ENCODE measurements at regions not wholly inside any gene's neighbourhood (a gene's known extent, or its start where the extent isn't known, plus 50 kb on each side); places are given as distances from the start of the nearest gene placed in this dataset.

- no peak for DNase-seq (ENCODE audit: low read depth)
- Histone ChIP-seq H3K9me3 (ENCODE audit: control insufficient read depth, low read length) (no peaks in the 10 kb centered on the region), H3K4me3 (ENCODE audit: low read length) (no peak overlapping the region), H3K36me3 (ENCODE audit: control insufficient read depth, insufficient read depth, low read length, severe bottlenecking) (no peaks in the 10 kb centered on the region), H3K9ac (ENCODE audit: low read length) (no peak overlapping the region), H3K4me1 (ENCODE audit: control insufficient read depth, insufficient read depth, low read length) (no peaks in the 10 kb centered on the region), H3K27me3 (replicated peaks; ENCODE audit: control insufficient read depth, insufficient read depth, low read length) (no peaks in the 10 kb centered on the region)
Measured at GRCh38 chr3:181369637-181370036, 342.1 kb upstream of the SOX2 start.

GRCh38 chr3:181363231-181363630 is 348.5 kb upstream of the SOX2 start:
- H3K9ac ChIP-seq (ENCODE audit: low read length) = no peak overlapping the region
- H3K27me3 ChIP-seq (replicated peaks; ENCODE audit: control insufficient read depth, insufficient read depth, low read length) = no peaks in the 10 kb centered on the region
- no peaks in the 10 kb centered on the region for H3K4me1 ChIP-seq (ENCODE audit: control insufficient read depth, insufficient read depth, low read length)
- DNase-seq (ENCODE audit: low read depth) = no peak
- no peaks in the 10 kb centered on the region for H3K9me3 ChIP-seq (ENCODE audit: control insufficient read depth, low read length)
- H3K36me3 ChIP-seq (ENCODE audit: control insufficient read depth, insufficient read depth, low read length, severe bottlenecking) = no peaks in the 10 kb centered on the region
- no peak overlapping the region for H3K4me3 ChIP-seq (ENCODE audit: low read length)

GRCh38 chr3:181362378-181362777 is 349.3 kb upstream of the SOX2 start:
- DNase-seq (ENCODE audit: low read depth) = no peak
- H3K9ac ChIP-seq (ENCODE audit: low read length) = no peak overlapping the region
- H3K27me3 ChIP-seq (replicated peaks; ENCODE audit: control insufficient read depth, insufficient read depth, low read length) = no peaks in the 10 kb centered on the region
- no peaks in the 10 kb centered on the region for H3K36me3 ChIP-seq (ENCODE audit: control insufficient read depth, insufficient read depth, low read length, severe bottlenecking)
- H3K4me1 ChIP-seq (ENCODE audit: control insufficient read depth, insufficient read depth, low read length) = no peaks in the 10 kb centered on the region
- no peaks in the 10 kb centered on the region for H3K9me3 ChIP-seq (ENCODE audit: control insufficient read depth, low read length)
- H3K4me3 ChIP-seq (ENCODE audit: low read length) = no peak overlapping the region

GRCh38 chr3:181358562-181358961 is 353.2 kb upstream of the SOX2 start:
- Histone ChIP-seq H3K27me3 (replicated peaks; ENCODE audit: control insufficient read depth, insufficient read depth, low read length) (no peaks in the 10 kb centered on the region), H3K9ac (ENCODE audit: low read length) (no peak overlapping the region), H3K9me3 (ENCODE audit: control insufficient read depth, low read length) (no peaks in the 10 kb centered on the region), H3K4me1 (ENCODE audit: control insufficient read depth, insufficient read depth, low read length) (no peaks in the 10 kb centered on the region), H3K4me3 (ENCODE audit: low read length) (no peak overlapping the region), H3K36me3 (ENCODE audit: control insufficient read depth, insufficient read depth, low read length, severe bottlenecking) (no peaks in the 10 kb centered on the region)
- no peak for DNase-seq (ENCODE audit: low read depth)

GRCh38 chr3:181358060-181358459 is 353.7 kb upstream of the SOX2 start:
- no peaks in the 10 kb centered on the region for H3K4me1 ChIP-seq (ENCODE audit: control insufficient read depth, insufficient read depth, low read length)
- H3K27me3 ChIP-seq (replicated peaks; ENCODE audit: control insufficient read depth, insufficient read depth, low read length) = no peaks in the 10 kb centered on the region
- H3K36me3 ChIP-seq (ENCODE audit: control insufficient read depth, insufficient read depth, low read length, severe bottlenecking) = no peaks in the 10 kb centered on the region
- H3K4me3 ChIP-seq (ENCODE audit: low read length) = no peak overlapping the region
- DNase-seq (ENCODE audit: low read depth) = no peak
- no peak overlapping the region for H3K9ac ChIP-seq (ENCODE audit: low read length)
- H3K9me3 ChIP-seq (ENCODE audit: control insufficient read depth, low read length) = no peaks in the 10 kb centered on the region

GRCh38 chr3:181354140-181354539 is 357.6 kb upstream of the SOX2 start:
- H3K4me3 ChIP-seq (ENCODE audit: low read length) = no peak overlapping the region
- H3K9ac ChIP-seq (ENCODE audit: low read length) = no peak overlapping the region
- no peaks in the 10 kb centered on the region for H3K9me3 ChIP-seq (ENCODE audit: control insufficient read depth, low read length)
- no peaks in the 10 kb centered on the region for H3K36me3 ChIP-seq (ENCODE audit: control insufficient read depth, insufficient read depth, low read length, severe bottlenecking)
- H3K27me3 ChIP-seq (replicated peaks; ENCODE audit: control insufficient read depth, insufficient read depth, low read length) = no peaks in the 10 kb centered on the region
- no peaks in the 10 kb centered on the region for H3K4me1 ChIP-seq (ENCODE audit: control insufficient read depth, insufficient read depth, low read length)
- no peak for DNase-seq (ENCODE audit: low read depth)

GRCh38 chr3:181344331-181344730 is 354.8 kb upstream of the DNAJC19 start:
- no peaks in the 10 kb centered on the region for H3K4me1 ChIP-seq (ENCODE audit: control insufficient read depth, insufficient read depth, low read length)
- H3K9me3 ChIP-seq (ENCODE audit: control insufficient read depth, low read length) = no peaks in the 10 kb centered on the region
- H3K4me3 ChIP-seq (ENCODE audit: low read length) = no peak overlapping the region
- H3K9ac ChIP-seq (ENCODE audit: low read length) = no peak overlapping the region
- H3K27me3 ChIP-seq (replicated peaks; ENCODE audit: control insufficient read depth, insufficient read depth, low read length) = no peaks in the 10 kb centered on the region
- no peaks in the 10 kb centered on the region for H3K36me3 ChIP-seq (ENCODE audit: control insufficient read depth, insufficient read depth, low read length, severe bottlenecking)
- no peak for DNase-seq (ENCODE audit: low read depth)

GRCh38 chr3:181336597-181336996 is 347.1 kb upstream of the DNAJC19 start:
- H3K27me3 ChIP-seq (replicated peaks; ENCODE audit: control insufficient read depth, insufficient read depth, low read length) = no peaks in the 10 kb centered on the region
- H3K4me3 ChIP-seq (ENCODE audit: low read length) = no peak overlapping the region
- no peaks in the 10 kb centered on the region for H3K4me1 ChIP-seq (ENCODE audit: control insufficient read depth, insufficient read depth, low read length)
- no peak overlapping the region for H3K9ac ChIP-seq (ENCODE audit: low read length)
- DNase-seq (ENCODE audit: low read depth) = no peak
- no peaks in the 10 kb centered on the region for H3K9me3 ChIP-seq (ENCODE audit: control insufficient read depth, low read length)
- H3K36me3 ChIP-seq (ENCODE audit: control insufficient read depth, insufficient read depth, low read length, severe bottlenecking) = no peaks in the 10 kb centered on the region

GRCh38 chr3:181333394-181333793 is 343.9 kb upstream of the DNAJC19 start:
- no peak for DNase-seq (ENCODE audit: low read depth)
- Histone ChIP-seq H3K9ac (ENCODE audit: low read length) (no peak overlapping the region), H3K4me1 (ENCODE audit: control insufficient read depth, insufficient read depth, low read length) (no peaks in the 10 kb centered on the region), H3K9me3 (ENCODE audit: control insufficient read depth, low read length) (no peaks in the 10 kb centered on the region), H3K36me3 (ENCODE audit: control insufficient read depth, insufficient read depth, low read length, severe bottlenecking) (no peaks in the 10 kb centered on the region), H3K4me3 (ENCODE audit: low read length) (no peak overlapping the region), H3K27me3 (replicated peaks; ENCODE audit: control insufficient read depth, insufficient read depth, low read length) (no peaks in the 10 kb centered on the region)

- H3K4me3 ChIP-seq (ENCODE audit: low read length) = no peak overlapping the region
- H3K27me3 ChIP-seq (replicated peaks; ENCODE audit: control insufficient read depth, insufficient read depth, low read length) = no peaks in the 10 kb centered on the region
- no peaks in the 10 kb centered on the region for H3K9me3 ChIP-seq (ENCODE audit: control insufficient read depth, low read length)
- H3K9ac ChIP-seq (ENCODE audit: low read length) = no peak overlapping the region
- no peak for DNase-seq (ENCODE audit: low read depth)
- H3K36me3 ChIP-seq (ENCODE audit: control insufficient read depth, insufficient read depth, low read length, severe bottlenecking) = no peaks in the 10 kb centered on the region
- no peaks in the 10 kb centered on the region for H3K4me1 ChIP-seq (ENCODE audit: control insufficient read depth, insufficient read depth, low read length)
Measured at GRCh38 chr3:181330821-181331563, 341.5 kb upstream of the DNAJC19 start.

- Histone ChIP-seq H3K4me3 (ENCODE audit: low read length) (no peak overlapping the region), H3K27me3 (replicated peaks; ENCODE audit: control insufficient read depth, insufficient read depth, low read length) (no peaks in the 10 kb centered on the region), H3K9ac (ENCODE audit: low read length) (no peak overlapping the region), H3K9me3 (ENCODE audit: control insufficient read depth, low read length) (no peaks in the 10 kb centered on the region), H3K36me3 (ENCODE audit: control insufficient read depth, insufficient read depth, low read length, severe bottlenecking) (no peaks in the 10 kb centered on the region), H3K4me1 (ENCODE audit: control insufficient read depth, insufficient read depth, low read length) (no peaks in the 10 kb centered on the region)
- DNase-seq (ENCODE audit: low read depth) = no peak
Measured at GRCh38 chr3:181330257-181330656, 340.7 kb upstream of the DNAJC19 start.

GRCh38 chr3:181329024-181329423 is 339.5 kb upstream of the DNAJC19 start:
- no peak for DNase-seq (ENCODE audit: low read depth)
- H3K9ac ChIP-seq (ENCODE audit: low read length) = no peak overlapping the region
- H3K4me1 ChIP-seq (ENCODE audit: control insufficient read depth, insufficient read depth, low read length) = no peaks in the 10 kb centered on the region
- H3K4me3 ChIP-seq (ENCODE audit: low read length) = no peak overlapping the region
- H3K9me3 ChIP-seq (ENCODE audit: control insufficient read depth, low read length) = no peaks in the 10 kb centered on the region
- no peaks in the 10 kb centered on the region for H3K27me3 ChIP-seq (replicated peaks; ENCODE audit: control insufficient read depth, insufficient read depth, low read length)
- H3K36me3 ChIP-seq (ENCODE audit: control insufficient read depth, insufficient read depth, low read length, severe bottlenecking) = no peaks in the 10 kb centered on the region

All from adipocyte (in vitro differentiated cells).